Esophagus squamous epithelium (tissue), 4 donors: ENCODE measurements at regions not wholly inside any gene's neighbourhood (a gene's known extent, or its start where the extent isn't known, plus 50 kb on each side); places are given as distances from the start of the nearest gene placed in this dataset.
"Not testable (repeated sequence)": the region's sequence is repeated elsewhere in the genome, so short reads cannot be mapped to it uniquely, and the experiment has no call there.

Experiments
- POLR2A ChIP-seq, 4 donors: fragments of 450-650 bp; IDR thresholded peaks; one replicate each; pipeline ENCODE4 v1.6.1; 2017; ENCODE audit warnings: antibody characterized with exemption in 4 of 4, mild to moderate bottlenecking in 4 of 4, moderate library complexity in 3 of 4
- TF ChIP-seq, protein P1 (sequence below), 6 experiments: fragments of 450-650 bp in 4 of 6; fragments of 200-600 bp in 2 of 6; sonication (generic) in 2 of 6; IDR thresholded peaks; one replicate each; pipeline ENCODE4 v1.5.1; 2016 to 2019; ENCODE audit warnings: antibody characterized with exemption in 6 of 6, mild to moderate bottlenecking in 4 of 6, moderate library complexity in 4 of 6

- TF ChIP-seq, protein P1, sequence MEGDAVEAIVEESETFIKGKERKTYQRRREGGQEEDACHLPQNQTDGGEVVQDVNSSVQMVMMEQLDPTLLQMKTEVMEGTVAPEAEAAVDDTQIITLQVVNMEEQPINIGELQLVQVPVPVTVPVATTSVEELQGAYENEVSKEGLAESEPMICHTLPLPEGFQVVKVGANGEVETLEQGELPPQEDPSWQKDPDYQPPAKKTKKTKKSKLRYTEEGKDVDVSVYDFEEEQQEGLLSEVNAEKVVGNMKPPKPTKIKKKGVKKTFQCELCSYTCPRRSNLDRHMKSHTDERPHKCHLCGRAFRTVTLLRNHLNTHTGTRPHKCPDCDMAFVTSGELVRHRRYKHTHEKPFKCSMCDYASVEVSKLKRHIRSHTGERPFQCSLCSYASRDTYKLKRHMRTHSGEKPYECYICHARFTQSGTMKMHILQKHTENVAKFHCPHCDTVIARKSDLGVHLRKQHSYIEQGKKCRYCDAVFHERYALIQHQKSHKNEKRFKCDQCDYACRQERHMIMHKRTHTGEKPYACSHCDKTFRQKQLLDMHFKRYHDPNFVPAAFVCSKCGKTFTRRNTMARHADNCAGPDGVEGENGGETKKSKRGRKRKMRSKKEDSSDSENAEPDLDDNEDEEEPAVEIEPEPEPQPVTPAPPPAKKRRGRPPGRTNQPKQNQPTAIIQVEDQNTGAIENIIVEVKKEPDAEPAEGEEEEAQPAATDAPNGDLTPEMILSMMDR (IDR thresholded peaks at IDR 0.05): not testable (repeated sequence)
- TF ChIP-seq POLR2A (IDR thresholded peaks at IDR 0.05): not testable (repeated sequence)
Measured at GRCh38 chr2:58752507-58752906, 511.4 kb upstream of the FANCL start.
